ENCODE measurements at regions not wholly inside any gene's neighbourhood (a gene's known extent, or its start where the extent isn't known, plus 50 kb on each side); places are given as distances from the start of the nearest gene placed in this dataset.

DNA sequence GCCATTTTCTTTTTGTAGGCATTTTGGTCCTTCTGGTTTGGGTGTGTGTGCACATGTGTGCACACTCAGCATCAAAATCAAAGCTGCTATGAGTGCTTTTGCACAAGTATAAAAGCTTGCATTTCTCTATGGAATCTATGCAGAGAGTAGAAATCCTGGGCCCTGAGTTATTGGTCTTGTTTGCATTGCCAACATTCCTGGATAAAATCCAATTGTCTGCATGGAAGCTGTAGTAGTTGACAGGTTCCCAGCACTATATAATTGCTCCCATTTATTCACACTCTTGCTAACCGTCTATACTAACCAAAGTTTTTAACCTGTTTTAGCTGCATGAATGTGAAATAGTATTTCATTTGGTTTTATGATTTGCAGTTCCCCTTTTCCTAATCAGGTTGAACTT, 277.0 kb downstream of the FOXA2 start:
- DNase-seq = no peak

DNA sequence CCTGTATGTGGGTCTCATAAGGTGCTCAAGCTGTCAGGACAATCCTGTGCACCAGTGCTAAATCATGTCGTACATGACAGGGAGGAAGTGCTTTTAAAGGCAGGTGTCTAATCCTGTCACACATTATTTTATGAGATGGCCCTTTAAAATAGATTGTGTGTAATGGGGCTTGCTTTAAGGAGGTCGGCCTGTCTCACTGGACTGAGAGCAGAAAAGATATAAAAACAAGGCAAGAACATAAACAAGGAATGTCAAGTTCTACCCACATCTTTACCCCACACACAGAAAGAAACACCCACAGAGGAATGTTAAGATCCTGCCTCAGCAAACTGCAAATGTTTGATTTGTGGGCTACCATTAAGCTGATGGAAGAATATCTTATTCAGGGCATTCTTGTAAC, 279.0 kb downstream of the FOXA2 start:
- no peak for DNase-seq

DNA sequence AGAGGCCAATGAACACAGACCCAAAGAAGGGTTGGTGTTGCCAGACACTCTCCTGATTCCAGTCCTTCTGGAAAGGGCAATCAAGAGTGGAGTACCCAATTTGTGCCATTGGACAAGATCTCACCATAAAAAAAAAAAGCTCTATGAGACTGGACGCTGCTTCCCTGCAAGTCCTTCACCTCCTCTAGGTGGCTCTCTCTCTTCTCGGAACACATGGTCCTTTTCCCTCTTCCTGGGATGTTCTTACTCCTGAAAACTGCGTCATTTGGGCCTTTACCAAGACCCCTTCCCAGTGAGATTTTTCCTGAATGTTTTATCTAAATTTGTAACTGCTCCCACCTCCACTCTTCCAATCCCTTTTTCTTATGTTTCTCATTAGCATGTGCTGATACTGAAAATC, 280.8 kb downstream of the FOXA2 start:
- DNase-seq = no peak

DNA sequence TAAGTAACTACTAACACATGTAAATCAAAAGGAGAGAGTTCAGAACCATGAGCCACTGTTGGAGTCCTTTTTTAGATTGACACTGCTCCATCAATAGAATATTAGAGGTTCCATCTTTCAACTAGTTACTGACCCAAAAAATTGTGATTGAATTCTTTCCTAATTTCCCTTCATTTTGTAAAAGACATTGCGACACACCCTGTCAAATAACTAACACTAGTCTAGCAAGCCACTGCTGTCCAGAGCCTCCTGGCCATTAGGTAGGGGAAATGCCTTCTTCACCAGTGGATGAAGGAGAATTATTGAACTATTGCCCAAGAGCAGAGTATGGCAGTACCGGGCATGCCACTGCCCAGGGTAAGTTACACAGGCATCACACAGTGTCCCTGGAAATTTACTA, 282.3 kb downstream of the FOXA2 start:
- no peak for DNase-seq

DNA sequence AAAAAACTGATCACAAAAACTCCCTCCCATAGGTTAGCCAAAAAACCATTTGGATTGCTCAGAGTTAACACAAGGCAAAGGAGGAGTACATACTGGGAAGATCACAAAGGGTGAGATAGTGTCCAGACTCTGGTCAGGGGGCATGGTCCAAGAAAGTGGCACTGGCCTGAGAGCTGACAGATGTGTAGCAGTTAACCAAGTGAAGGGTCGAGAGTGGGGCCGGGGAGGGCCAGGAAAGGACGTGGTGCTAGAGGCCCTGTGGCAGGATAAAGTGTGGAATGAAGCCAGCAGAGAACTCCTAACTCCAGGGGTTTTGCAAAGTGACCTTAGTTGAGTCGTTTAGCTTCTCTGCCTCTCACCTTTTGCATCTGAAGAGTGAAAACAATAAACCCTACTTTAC, 290.5 kb downstream of the FOXA2 start:
- no peak for DNase-seq

DNA sequence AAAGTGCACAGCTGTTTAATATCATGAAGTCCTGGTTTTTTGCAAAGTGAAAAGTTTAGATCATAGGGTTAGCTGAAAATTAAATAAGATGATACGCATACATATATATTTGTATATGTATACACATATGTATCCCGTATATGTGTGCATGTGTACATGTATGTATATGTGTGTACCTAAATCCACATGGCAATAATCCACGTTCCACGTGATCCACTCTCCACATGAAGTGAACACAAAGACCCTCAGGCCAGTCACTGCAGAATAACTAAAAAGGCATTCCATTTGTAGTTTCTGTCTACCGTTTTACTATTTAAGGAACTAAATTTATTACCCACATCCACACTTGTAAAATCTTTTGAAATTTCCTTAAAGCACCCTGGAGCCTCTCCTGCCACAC, 294.9 kb downstream of the FOXA2 start:
- DNase-seq = no peak

DNA sequence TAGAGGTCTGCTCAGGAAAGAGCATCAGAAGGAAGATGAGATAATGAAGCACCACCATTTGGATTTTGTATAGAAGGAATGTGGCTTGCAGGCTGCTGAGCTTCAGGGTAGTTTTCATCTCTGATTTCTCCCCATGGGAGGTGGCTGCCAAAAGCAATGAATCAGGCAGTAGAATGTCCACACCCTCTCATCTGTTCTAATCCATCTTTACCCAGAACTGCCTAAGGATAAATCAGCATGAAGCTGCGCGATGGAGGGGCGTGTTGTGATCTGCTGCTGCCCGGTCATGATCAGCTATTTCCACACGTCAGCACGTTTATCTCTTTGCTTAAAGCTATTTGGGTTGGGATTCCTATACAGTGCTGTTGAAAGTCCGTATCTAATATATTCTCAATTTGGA, 295.4 kb downstream of the FOXA2 start:
- no peak for DNase-seq

DNA sequence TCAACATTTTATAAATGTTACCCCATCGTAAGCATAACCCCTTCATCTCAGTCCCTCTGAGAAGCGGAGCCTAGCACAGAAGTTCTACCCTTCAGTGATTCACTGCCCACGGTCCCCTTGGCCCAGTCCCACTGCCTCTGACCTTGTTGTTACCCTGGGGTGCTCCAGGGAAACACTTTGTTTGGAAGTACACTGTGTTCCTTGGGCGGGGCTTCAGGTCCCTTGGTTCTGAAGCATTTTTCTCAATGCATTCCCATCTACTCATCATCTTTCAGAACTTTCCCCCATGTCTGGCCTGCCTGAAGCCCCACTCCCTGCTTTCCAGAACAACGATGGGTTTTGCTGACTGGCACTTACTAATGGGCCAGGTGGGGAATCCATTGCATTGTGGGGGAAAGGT, 296.2 kb downstream of the FOXA2 start:
- DNase-seq = no peak

DNA sequence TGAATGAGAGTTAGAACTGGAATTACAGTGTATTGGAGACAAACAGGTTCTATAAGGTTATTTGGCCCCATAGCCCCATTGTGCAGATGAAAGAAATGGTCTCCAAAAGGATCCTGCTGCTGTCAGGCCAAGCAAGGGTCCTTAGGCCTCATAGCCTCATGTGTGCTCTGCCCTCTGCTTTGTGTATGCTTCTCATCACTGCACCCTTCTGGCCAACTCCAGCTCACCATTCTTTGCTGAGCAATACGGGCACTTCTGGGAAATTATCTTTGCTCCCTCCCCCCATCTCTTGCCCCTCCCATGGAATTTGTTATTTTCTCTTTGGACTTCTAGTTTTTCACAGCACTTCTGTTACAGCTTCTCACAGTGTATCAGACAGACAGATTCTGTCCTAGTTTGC, 298.8 kb downstream of the FOXA2 start:
- DNase-seq = no peak

DNA sequence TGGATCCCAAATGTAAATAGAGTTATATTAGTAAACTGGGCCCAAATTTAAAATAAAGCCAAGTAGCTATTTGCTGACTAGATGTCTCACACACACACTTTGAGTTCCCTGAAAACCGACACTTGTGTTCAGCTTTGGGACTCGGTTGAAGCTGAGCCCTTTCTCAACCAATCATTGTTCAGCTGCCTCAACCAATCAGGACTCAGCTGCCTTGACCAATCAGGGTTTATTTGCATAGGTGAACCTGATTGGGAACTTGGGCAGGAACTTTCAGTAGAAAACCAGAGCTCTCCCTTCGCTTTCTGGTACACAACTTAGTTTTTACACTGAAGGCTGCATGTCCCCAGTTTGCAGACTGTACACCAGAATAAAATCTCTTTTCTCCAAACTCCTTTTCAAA, 301.7 kb downstream of the FOXA2 start:
- DNase-seq = no peak

DNA sequence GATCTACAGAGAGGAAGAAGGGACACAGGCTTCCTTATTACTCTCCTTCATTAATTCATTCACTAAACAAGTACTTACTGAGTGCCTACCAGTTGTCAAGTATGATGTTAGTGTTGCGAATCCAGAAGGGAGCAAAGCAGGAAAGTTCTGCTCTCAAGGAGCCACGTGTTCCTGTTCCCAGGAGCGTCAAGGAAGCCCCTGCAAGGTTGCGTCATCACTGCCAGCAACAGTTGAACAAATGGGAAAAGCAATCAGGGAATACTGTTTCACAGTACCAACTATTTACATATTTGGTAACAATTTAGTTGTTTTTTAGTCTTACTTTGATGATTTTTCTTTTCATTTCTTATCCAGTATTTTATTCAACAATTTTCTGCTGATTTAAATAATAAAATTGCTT, 310.0 kb downstream of the FOXA2 start:
- DNase-seq = no peak

DNA sequence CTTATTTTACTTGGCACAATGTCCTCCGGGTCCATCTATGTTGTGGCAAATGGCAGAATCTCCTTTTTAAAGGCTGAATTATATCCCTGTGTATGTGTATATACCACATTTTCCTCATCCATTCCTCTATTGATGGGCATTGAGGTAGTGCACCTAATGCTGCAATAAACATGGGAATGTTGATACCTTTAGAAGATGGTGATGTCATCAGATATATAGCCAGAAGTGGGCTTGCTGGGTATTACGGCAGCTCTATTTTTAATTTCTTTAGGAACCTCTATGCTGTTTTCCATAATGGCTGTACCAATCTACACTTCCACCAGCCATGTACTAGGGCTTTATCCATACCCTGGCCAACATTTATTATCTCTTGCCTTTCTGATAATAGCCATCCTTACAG, 315.7 kb downstream of the FOXA2 start:
- no peak for DNase-seq

DNA sequence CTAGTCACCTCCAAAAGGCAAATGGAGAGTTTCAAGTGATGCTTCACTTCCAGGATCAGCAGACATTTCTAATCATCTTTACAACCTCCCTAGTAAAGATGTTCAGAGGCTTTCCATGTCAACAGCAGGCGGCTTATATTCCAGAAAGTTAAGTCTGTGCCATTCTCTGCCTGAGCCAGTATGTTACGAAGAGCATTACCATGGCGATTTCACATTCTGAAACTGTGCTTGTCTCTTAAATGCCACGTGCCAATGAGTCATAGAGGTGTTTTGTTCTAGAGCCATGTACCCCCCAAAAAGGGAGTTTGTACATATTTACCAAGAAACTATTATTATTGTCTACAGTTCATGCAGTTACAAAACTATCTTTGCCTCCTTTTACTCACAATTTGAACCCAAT, 319.5 kb downstream of the FOXA2 start:
- DNase-seq = no peak

DNA sequence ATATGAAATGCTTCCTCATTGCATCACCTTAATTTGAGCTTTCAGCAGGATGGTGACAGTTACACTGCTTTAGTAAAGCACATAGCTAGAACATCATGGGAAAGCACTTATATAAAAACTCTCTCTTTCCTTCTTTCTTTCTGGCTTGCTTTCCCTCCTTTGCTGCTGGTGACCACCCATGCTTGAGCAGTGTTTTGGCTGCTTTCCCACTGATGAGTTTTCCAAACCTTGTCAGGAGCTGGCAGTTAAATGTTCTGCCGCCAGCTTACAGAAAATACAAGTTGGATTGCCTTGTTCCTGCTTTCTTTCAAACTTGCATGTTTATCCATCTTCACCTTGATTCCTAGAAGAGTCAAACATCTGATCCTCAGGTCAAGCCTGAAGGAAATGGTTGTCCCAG, 323.9 kb downstream of the FOXA2 start:
- DNase-seq = no peak

DNA sequence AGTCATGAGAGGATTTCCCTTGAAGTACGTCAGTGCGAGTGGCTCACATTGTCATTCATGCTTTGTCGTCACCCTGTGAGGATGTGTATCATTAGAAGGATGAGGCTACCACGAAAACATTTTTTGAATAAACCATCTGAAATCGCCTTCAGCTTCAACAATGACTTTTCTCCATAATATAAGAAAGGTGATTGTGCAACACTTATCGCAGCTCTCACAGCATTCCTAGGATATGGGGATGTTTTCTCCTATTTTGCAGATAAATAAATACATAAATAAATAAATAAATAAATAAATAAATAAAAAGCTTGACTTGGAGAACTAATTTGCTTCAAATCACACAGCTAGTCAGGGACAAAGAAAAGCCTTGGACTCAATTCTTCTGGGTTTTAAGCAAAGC, 326.5 kb downstream of the FOXA2 start:
- no peak for DNase-seq

DNA sequence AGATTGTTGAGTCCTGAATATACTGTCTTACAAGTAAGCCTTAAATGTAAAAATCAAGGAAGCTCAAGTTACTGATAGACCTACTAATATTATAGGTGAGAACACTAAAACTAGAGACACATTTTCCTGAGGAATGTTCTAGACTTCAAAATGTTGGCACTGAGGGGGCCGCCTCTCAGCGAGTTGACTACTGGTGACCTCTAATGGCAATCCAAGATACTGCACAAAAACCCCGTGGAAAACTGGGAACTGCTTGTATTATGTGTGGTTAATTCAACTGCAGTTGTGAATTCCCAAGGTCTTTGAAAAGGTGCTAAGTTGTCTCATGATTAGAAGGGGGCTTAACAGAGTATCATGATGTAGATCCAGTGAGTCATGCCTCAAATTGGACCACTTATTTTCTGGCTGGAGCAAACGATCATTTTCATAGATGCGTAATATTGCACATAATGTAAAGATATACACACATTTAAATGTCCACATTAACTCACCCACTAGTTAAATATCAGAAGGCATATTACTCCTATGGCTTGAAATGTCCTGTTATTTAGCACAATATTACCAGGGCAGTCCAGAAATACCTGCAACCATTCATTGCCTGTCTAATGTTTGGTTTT, 336.2 kb downstream of the FOXA2 start:
- no peak for DNase-seq

DNA sequence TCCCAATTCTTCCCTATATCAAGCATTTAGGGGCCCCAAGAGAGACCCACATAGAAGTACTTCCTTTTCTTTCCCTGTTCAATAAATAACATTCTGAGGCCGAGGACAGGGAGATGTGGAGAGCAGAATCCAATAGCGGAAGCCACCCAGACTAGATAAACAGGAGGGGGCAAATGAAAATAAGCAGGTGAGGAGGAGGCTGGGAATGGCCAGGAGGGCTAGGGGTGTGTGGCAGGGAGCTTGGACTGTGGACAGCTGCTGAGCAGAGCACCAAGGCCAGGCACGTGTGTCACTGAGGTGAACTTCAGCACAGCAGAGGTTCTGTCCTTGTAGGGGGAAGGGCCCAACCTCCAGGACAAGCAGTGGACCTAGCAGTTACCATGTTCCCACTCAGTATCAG, 339.2 kb downstream of the FOXA2 start:
- DNase-seq = no peak

DNA sequence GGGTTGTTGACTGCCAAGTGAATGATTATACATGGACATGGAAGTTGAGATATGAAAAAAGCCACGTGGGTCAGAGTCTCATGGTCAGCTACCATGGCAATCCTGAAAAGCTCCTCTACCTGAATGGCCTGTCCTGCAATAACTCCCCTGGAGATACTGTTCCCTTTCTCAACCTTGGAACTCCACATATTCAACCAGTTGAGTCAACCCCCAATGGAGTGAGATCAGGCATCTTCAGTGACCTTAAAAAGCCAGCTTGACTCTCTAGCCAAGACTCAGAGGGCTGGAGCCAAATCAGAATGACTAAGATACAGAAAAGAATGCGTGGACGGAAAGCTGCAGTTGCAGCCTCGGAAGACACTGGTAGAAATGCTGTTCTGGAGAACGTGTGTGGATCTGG, 341.3 kb downstream of the FOXA2 start:
- DNase-seq = no peak

DNA sequence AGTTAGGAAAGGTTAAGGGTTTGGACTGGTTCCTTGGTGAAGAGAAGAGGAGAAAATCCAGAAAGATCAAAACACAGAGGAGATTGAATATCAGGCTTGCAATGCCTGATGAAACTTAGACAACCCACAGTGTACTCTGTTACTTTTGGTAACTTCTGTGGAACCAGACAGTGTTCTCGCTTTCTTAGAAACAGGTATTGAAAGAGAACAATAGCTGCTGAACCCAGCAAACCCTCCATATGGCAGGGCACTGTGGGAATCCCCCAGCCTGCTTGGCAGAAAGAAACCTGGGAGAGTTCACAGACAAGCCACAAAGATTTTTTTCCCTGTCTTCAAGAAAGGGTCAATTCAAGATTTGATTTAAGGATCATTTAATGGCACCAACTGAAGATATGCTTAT, 342.8 kb downstream of the FOXA2 start:
- DNase-seq = no peak

DNA sequence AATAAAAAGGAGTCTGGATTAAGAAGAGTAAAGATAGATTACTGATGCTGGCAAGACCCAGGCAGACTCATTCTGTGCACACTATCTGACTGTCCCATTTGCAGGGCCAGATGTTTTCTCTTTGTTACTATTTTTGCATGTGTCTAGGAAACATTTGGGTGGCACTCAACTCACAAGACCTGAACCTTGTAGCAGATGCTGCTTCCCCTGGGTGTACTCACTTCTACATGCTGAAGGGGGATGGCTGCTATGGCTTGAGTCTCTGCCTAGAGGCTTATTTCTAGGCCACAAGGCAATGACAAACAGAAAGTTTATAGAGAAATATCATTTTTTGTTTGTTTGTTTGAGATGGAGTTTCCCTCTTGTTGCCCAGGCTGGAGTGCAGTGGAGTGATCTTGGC, 351.4 kb downstream of the FOXA2 start:
- DNase-seq = no peak

DNA sequence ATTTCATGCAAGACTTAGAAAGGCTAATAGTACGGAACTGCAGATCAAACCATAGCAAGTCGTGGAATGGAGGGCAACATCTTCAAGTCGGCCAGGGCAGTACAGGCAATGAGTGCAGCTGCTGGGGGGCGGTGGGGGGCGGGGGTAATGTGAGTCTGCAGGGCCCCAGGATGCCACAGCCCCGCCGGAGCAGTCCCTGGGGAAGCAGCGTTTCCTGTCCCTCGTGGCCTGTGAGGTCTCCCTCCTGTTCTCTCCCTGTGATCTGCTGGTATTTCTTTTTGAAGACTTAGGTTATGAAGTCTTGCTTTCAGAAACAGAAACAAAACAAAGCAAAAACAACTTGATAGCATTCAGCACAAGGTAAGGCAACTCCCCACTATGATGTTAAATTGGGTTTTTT, 351.9 kb downstream of the FOXA2 start:
- no peak for DNase-seq

DNA sequence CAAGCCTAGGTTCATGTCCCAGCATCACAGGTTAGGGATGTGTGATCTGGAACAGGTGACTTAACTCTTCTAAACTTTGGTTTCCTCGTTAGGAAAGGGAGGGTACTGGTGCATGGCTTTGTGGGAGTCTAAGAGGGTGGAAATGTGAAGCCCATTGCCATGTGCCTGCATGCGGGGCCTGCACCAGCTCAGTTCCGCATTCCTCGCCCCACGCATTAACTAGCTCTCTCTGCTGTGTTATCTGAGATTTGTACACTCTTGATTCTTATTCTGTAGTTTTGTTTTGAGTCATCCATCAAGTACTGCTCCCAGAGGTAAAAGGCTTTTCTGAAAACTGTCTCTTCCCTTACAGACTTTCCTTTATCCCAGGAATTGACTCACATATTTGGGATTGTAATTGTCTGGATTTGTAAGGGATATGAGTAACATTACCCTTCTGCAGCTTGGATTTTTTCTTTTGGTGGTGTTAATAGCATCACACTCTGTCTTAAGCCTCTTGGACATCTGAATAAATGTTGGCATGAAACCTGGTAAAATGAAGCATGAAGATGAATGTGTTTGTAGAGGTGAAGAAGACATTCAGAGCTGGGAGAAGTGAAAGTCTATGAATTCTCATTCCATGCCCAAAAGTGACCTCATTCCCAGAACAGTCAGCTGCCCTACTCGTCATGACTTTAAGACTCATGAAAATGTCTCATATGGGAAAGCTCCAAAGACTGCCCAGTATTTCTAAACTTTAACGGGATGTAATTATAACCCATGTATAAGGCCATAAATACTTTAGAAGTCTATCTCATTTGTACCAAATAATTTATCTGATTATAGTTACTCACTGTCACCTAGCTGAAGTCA, 357.3 kb downstream of the FOXA2 start:
- no peak for DNase-seq

DNA sequence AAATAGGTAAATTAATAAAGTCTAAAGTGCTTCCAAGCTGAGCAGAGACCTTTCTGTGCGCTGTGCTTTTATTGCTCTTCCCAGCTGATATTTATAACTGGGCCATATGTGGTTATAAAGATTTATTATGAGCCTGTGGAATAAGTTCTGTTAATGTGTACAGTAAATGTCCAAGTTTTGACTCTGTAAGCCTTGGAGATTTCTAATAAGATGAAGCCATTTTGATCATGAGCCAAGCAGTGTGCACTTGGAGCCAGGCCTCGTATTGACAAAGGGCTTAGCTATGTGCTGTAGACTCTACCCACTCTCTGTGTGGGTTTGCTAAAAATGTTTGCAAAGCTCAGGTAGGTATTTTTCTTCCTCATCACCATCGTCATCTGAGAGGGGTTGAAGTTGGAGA, 361.1 kb downstream of the FOXA2 start:
- DNase-seq = no peak

DNA sequence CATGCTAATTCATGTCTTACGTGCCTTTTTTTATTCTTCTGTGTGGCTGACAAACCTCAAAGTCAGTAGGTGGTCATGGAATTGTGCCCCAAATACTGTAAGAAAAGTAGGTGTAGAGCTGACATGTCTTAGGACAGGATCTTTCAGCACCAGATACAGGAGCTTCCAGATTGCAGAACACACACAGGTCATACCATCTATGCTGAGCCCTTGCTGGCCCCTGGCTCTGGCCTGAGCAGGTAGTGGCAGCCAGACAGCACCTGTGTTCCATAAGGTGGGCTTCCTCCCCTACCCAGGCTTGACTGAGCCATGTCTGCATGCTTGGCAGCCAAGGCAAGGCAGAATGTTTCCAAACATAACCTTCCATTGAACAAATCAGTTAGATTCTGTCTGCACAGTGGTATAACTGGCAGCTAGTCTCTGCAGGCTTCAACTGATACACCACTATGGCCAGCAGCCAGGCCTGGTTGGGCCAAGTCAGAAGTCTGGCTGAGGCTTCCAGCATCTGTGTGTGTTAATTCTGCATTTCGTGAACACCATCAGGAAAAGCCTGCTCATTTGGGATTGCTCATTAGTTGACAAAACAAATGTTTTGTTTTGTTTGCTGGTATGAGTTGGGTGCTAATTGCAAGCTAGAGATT, 366.5 kb downstream of the FOXA2 start:
- DNase-seq = no peak

DNA sequence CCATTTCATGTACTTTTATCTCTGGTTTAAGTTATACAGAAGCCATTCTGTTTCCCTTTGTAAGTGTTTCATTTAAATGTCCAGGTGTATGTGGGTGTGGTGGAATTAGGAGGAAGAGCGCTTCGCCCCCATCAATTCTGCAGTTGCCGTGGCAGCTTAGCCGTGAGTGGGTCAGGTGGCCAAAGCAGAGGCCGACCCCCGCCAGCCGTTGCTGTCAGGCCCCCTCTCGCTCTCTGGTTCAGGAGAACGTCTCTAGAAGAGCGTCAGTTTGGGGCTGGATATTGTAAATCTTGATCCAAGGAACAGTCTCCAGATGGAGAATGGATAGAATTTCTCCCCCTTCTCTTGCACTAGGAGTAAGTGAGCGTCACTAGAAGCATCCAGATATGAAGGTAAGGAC, 367.4 kb downstream of the FOXA2 start:
- no peak for DNase-seq

All from NCI-H2227 treated with DMSO at 0.1 percent for 48 hours (cell line).